ENCODE measurements at regions not wholly inside any gene's neighbourhood (a gene's known extent, or its start where the extent isn't known, plus 50 kb on each side); places are given as distances from the start of the nearest gene placed in this dataset.

DNA sequence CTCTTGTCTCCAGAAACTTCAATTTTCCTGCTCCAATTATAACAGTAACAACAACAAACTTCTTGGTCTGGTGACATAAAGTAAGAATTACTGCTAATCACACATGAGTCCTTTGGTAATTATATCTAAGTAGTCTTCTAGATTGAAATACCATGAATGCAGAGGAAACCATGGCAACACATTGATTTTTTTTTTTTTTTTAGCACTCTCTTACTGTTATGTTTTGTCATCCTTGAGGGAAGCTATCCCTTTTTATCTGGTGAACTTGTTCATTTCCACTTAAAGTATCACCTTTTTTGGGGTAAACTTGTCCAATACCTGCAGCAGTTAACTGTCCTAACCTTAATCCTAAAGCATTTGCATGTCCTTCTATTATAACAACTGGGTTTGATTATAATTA, 256.3 kb downstream of the B3GLCT start:
- no peak overlapping the region for H3K4me3 ChIP-seq (ENCODE audit: low read depth, low read length, poor library complexity, severe bottlenecking)
- POLR2A ChIA-PET, result interaction anchor here (0.5 kb wide), 1 partner anchor 289 kb away, joined by 3 read pairs; no protein-coding TSS in a partner anchor
- TF ChIP-seq, protein P1, sequence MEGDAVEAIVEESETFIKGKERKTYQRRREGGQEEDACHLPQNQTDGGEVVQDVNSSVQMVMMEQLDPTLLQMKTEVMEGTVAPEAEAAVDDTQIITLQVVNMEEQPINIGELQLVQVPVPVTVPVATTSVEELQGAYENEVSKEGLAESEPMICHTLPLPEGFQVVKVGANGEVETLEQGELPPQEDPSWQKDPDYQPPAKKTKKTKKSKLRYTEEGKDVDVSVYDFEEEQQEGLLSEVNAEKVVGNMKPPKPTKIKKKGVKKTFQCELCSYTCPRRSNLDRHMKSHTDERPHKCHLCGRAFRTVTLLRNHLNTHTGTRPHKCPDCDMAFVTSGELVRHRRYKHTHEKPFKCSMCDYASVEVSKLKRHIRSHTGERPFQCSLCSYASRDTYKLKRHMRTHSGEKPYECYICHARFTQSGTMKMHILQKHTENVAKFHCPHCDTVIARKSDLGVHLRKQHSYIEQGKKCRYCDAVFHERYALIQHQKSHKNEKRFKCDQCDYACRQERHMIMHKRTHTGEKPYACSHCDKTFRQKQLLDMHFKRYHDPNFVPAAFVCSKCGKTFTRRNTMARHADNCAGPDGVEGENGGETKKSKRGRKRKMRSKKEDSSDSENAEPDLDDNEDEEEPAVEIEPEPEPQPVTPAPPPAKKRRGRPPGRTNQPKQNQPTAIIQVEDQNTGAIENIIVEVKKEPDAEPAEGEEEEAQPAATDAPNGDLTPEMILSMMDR (conservative IDR thresholded peaks at IDR 0.05; ENCODE audit: low read length), result no peak
- no peak for TF ChIP-seq EZH2phosphoT487 (IDR thresholded peaks at IDR 0.05; ENCODE audit: borderline replicate concordance, low read depth, low read length)
- no peak for DNase-seq (ENCODE audit: low spot score)
- intact Hi-C loops (cut with micrococcal nuclease; ENCODE audit: unreplicated experiment), result no loop called here
- no peak overlapping the region for H2AFZ ChIP-seq (ENCODE audit: low read length)
- H3K9me3 ChIP-seq (ENCODE audit: low read length), result no peaks in the 10 kb centered on the region
- no peak overlapping the region for H3K4me2 ChIP-seq (ENCODE audit: low read length)
- no peaks in the 10 kb centered on the region for H3K36me3 ChIP-seq (ENCODE audit: insufficient read depth, low read length)
- no TSS peak for BruUV-seq (replicated peaks)
- no peaks in the 10 kb centered on the region for H3K4me1 ChIP-seq (ENCODE audit: insufficient read depth, low read length, poor library complexity, severe bottlenecking)
- no peaks in the 10 kb centered on the region for H3K79me2 ChIP-seq (ENCODE audit: insufficient read depth, low read depth, low read length)
- CTCF ChIA-PET (ENCODE audit: unreplicated experiment), result no interaction called here
- no peak overlapping the region for H3K27ac ChIP-seq (ENCODE audit: low read depth, low read length, poor library complexity, severe bottlenecking)
- H3K9me2 ChIP-seq (ENCODE audit: insufficient read depth, low read length), result no peaks in the 10 kb centered on the region
- H4K20me1 ChIP-seq (ENCODE audit: insufficient read depth, low read length), result no peaks in the 10 kb centered on the region

DNA sequence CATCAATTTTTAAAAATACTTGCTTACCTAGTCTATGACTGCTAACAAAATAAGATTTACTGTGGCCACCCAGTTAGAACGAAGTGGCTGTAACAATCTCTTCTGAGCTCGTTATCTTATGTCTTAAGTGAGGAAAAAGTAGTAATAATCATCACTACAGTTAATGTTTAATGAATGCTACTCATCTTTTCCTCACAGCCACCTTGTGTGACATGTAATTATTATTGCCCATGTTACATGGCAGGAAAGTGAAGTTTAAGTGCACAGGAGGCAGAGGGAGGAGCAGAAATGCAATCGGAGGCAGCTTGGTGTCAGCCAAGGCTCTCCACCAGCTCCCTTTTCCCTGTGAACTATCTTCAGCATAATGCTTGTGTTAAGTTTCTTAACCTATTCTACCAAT, 260.3 kb downstream of the B3GLCT start:
- Histone ChIP-seq H2AFZ (ENCODE audit: low read length) (no peak overlapping the region), H4K20me1 (ENCODE audit: insufficient read depth, low read length) (no peaks in the 10 kb centered on the region), H3K27ac (ENCODE audit: low read depth, low read length, poor library complexity, severe bottlenecking) (no peak overlapping the region), H3K9me2 (ENCODE audit: insufficient read depth, low read length) (no peaks in the 10 kb centered on the region), H3K79me2 (ENCODE audit: insufficient read depth, low read depth, low read length) (no peaks in the 10 kb centered on the region), H3K9me3 (ENCODE audit: low read length) (no peaks in the 10 kb centered on the region), H3K4me1 (ENCODE audit: insufficient read depth, low read length, poor library complexity, severe bottlenecking) (no peaks in the 10 kb centered on the region), H3K36me3 (ENCODE audit: insufficient read depth, low read length) (no peaks in the 10 kb centered on the region), H3K4me2 (ENCODE audit: low read length) (no peak overlapping the region), H3K4me3 (ENCODE audit: low read depth, low read length, poor library complexity, severe bottlenecking) (no peak overlapping the region)
- DNase-seq (ENCODE audit: low spot score), result no peak
- intact Hi-C loops (cut with micrococcal nuclease; ENCODE audit: unreplicated experiment), result no loop called here
- POLR2A ChIA-PET, result no interaction called here
- no TSS peak for BruUV-seq (replicated peaks)
- TF ChIP-seq, protein P1 (conservative IDR thresholded peaks at IDR 0.05; ENCODE audit: low read length), result no peak
- TF ChIP-seq EZH2phosphoT487 (IDR thresholded peaks at IDR 0.05; ENCODE audit: borderline replicate concordance, low read depth, low read length), result no peak
- CTCF ChIA-PET (ENCODE audit: unreplicated experiment), result no interaction called here

DNA sequence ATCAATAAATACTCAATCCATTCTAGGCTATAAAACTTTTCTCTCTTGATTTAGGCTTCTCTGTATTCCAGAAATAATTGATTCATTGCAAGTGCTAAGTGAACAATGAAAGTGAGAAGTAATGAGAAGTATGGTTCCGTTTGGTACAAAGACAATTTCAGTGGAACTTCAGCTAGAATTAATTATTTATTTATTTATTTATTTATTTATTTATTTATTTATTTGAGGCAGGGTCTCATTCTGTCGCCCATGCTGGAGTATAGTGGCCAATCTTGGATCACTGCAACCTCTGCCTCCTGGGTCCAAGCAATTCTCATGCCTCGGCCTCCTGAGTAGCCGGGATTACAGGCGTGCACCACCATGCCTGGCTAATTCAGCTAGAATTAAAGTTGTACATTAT, 262.1 kb downstream of the B3GLCT start:
- H3K4me1 ChIP-seq (ENCODE audit: insufficient read depth, low read length, poor library complexity, severe bottlenecking), result no peaks in the 10 kb centered on the region
- H3K9me3 ChIP-seq (ENCODE audit: low read length), result no peaks in the 10 kb centered on the region
- ChIA-PET CTCF (ENCODE audit: unreplicated experiment) (no interaction called here), POLR2A (interaction anchor here (0.7 kb wide), 1 partner anchor 30 kb away, joined by 3 read pairs; no protein-coding TSS in a partner anchor)
- H3K9me2 ChIP-seq (ENCODE audit: insufficient read depth, low read length), result no peaks in the 10 kb centered on the region
- intact Hi-C loops (cut with micrococcal nuclease; ENCODE audit: unreplicated experiment), result no loop called here
- TF ChIP-seq, protein P1 (conservative IDR thresholded peaks at IDR 0.05; ENCODE audit: low read length), result no peak
- TF ChIP-seq EZH2phosphoT487 (IDR thresholded peaks at IDR 0.05; ENCODE audit: borderline replicate concordance, low read depth, low read length), result no peak
- H3K4me2 ChIP-seq (ENCODE audit: low read length), result no peak overlapping the region
- BruUV-seq (replicated peaks), result no TSS peak
- H3K27ac ChIP-seq (ENCODE audit: low read depth, low read length, poor library complexity, severe bottlenecking), result no peak overlapping the region
- H3K36me3 ChIP-seq (ENCODE audit: insufficient read depth, low read length), result no peaks in the 10 kb centered on the region
- H4K20me1 ChIP-seq (ENCODE audit: insufficient read depth, low read length), result no peaks in the 10 kb centered on the region
- H3K79me2 ChIP-seq (ENCODE audit: insufficient read depth, low read depth, low read length), result no peaks in the 10 kb centered on the region
- no peak for DNase-seq (ENCODE audit: low spot score)
- no peak overlapping the region for H3K4me3 ChIP-seq (ENCODE audit: low read depth, low read length, poor library complexity, severe bottlenecking)
- no peak overlapping the region for H2AFZ ChIP-seq (ENCODE audit: low read length)
